AG04450 (cell line): ENCODE measurements at regions not wholly inside any gene's neighbourhood (a gene's known extent, or its start where the extent isn't known, plus 50 kb on each side); places are given as distances from the start of the nearest gene placed in this dataset.

ENCODE experiments used
- CTCF ChIA-PET: fragments of 300-600, 350-600 bp; formaldehyde crosslinking; extraction: SDS; loops from one replicate; lab custom pipeline; 2022; ENCODE audit warnings: antibody characterized with exemption, inconsistent platforms; lab: Charles Lee
- POLR2A ChIA-PET: fragments of 350-600 bp; formaldehyde crosslinking; extraction: SDS; loops from one replicate; lab custom pipeline; 2021; ENCODE audit warnings: antibody characterized with exemption, inconsistent platforms; lab: Yijun Ruan, JAX
- DNase-seq: peaks from one replicate; pipeline ENCODE4 v3.0.0-alpha.2; 2011; ENCODE audit warnings: low read depth, low spot score
- H3K27ac ChIP-seq: one replicate; pipeline ENCODE4 v1.5.1; 2012; ENCODE audit warnings: low read depth, low read length, control low read depth
- H3K27me3 ChIP-seq: one replicate; pipeline ENCODE4 v1.6.0; 2012; ENCODE audit warnings: low read length; ENCODE audit not compliant: control insufficient read depth, insufficient read depth
- H3K4me3 ChIP-seq: 2 replicates; pipeline ENCODE4 v1.5.1; 2011; ENCODE audit warnings: mild to moderate bottlenecking, low read depth, low read length, control low read depth
- H3K9me3 ChIP-seq: 2 replicates; pipeline ENCODE4 v1.5.1; 2012; ENCODE audit warnings: low read length; ENCODE audit not compliant: control insufficient read depth, insufficient read depth
- CTCF ChIP-seq: IDR thresholded peaks from 2 replicates; pipeline ENCODE4 v1.5.1; 2011; ENCODE audit warnings: low read depth, low read length, control low read depth, inconsistent platforms

GRCh38 chr10:121655254-121656144, 57.3 kb upstream of the FGFR2 start:
- Histone ChIP-seq H3K27ac (no peak overlapping the region), H3K4me3 (no peak overlapping the region), H3K27me3 (no peaks in the 10 kb centered on the region), H3K9me3 (peaks cover 19% of the 10 kb centered on the region)
- CTCF ChIA-PET = no interaction called here
- POLR2A ChIA-PET = no interaction called here
- TF ChIP-seq CTCF = no peak
- no peak for DNase-seq

- DNase-seq = no peak
- TF ChIP-seq CTCF = no peak
- CTCF ChIA-PET = no interaction called here
These were observed 55.8 kb upstream of the FGFR2 start for GRCh38 chr10:121654021-121654545.

GRCh38 chr10:121653608-121654007, 55.4 kb upstream of the FGFR2 start:
- no peaks in the 10 kb centered on the region for H3K27me3 ChIP-seq
- ChIA-PET POLR2A (no interaction called here), CTCF (no interaction called here)
- no peak for DNase-seq
- H3K27ac ChIP-seq = no peak overlapping the region
- H3K9me3 ChIP-seq = peaks cover 16% of the 10 kb centered on the region
- no peak for TF ChIP-seq CTCF
- no peak overlapping the region for H3K4me3 ChIP-seq

More at GRCh38 chr10:121654021-121654545, 55.8 kb upstream of the FGFR2 start:
- H3K27me3 ChIP-seq = no peaks in the 10 kb centered on the region
- no peak overlapping the region for H3K4me3 ChIP-seq
- no peak overlapping the region for H3K27ac ChIP-seq
- POLR2A ChIA-PET = no interaction called here
- H3K9me3 ChIP-seq = peaks cover 15% of the 10 kb centered on the region

GRCh38 chr10:121648493-121648892, 50.2 kb upstream of the FGFR2 start:
- ChIA-PET POLR2A (no interaction called here), CTCF (no interaction called here)
- peaks cover 37% of the 10 kb centered on the region for H3K9me3 ChIP-seq
- no peaks in the 10 kb centered on the region for H3K27me3 ChIP-seq
- no peak overlapping the region for H3K4me3 ChIP-seq
- TF ChIP-seq CTCF = no peak
- no peak overlapping the region for H3K27ac ChIP-seq
- no peak for DNase-seq

GRCh38 chr10:121648059-121648458, 49.8 kb upstream of the FGFR2 start:
- no peak overlapping the region for H3K27ac ChIP-seq
- no peaks in the 10 kb centered on the region for H3K27me3 ChIP-seq
- H3K9me3 ChIP-seq = peaks cover 38% of the 10 kb centered on the region
- no peak for TF ChIP-seq CTCF
- no peak for DNase-seq
- ChIA-PET POLR2A (no interaction called here), CTCF (no interaction called here)
- H3K4me3 ChIP-seq = no peak overlapping the region
